ENCODE measurements at regions not wholly inside any gene's neighbourhood (a gene's known extent, or its start where the extent isn't known, plus 50 kb on each side); places are given as distances from the start of the nearest gene placed in this dataset.

- DNase-seq (ENCODE audit: low read depth in 4 of 4, low spot score in 1 of 4): no peak
Measured at GRCh38 chr4:30281986-30282385, 438.2 kb upstream of the PCDH7 start.

GRCh38 chr4:30283336-30283735 is 436.8 kb upstream of the PCDH7 start:
- DNase-seq (ENCODE audit: low read depth in 4 of 4, low spot score in 1 of 4): no peak

DNA sequence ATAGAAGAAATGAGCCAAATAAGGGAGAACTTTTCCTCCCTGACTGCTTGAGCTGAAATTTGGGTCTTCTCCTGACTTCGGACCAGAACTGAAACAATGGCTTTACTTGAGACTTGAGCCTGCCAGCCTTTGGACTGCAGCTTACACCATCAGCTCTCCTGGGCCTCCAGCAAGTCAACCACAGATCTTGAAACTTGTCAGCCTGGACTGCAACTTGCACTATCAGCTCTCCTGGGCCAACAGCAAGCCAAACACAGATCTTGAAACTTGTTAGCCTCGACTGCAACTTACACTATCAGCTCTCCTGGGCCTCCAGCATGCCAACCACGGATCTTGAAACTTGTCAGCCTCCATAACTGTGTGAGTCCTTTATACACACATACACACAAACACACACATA is 425.9 kb upstream of the PCDH7 start:
- DNase-seq (ENCODE audit: low read depth in 4 of 4, low spot score in 1 of 4): no peak

DNA sequence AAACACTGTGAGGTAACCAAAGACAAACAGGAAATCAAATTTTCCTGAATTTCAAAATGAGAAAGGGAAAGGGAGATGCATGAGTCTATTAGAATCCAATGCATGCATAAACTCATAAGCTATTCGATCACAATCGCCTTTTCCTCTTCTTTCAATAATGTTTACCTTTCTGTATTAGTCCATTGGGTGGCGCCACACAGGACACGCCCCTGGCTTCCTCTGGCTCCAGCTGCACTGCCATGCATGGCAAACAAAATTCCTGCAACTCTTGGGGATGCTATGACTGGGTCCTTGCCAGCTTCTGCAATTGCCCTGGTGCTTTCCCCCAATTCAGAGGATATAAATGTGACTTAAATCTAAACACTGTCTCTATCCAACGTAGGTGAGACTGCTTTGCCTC is 424.5 kb upstream of the PCDH7 start:
- no peak for DNase-seq (ENCODE audit: low read depth in 4 of 4, low spot score in 1 of 4)

GRCh38 chr4:30314001-30314400 is 406.2 kb upstream of the PCDH7 start:
- DNase-seq (ENCODE audit: low read depth in 4 of 4, low spot score in 1 of 4): no peak

DNA sequence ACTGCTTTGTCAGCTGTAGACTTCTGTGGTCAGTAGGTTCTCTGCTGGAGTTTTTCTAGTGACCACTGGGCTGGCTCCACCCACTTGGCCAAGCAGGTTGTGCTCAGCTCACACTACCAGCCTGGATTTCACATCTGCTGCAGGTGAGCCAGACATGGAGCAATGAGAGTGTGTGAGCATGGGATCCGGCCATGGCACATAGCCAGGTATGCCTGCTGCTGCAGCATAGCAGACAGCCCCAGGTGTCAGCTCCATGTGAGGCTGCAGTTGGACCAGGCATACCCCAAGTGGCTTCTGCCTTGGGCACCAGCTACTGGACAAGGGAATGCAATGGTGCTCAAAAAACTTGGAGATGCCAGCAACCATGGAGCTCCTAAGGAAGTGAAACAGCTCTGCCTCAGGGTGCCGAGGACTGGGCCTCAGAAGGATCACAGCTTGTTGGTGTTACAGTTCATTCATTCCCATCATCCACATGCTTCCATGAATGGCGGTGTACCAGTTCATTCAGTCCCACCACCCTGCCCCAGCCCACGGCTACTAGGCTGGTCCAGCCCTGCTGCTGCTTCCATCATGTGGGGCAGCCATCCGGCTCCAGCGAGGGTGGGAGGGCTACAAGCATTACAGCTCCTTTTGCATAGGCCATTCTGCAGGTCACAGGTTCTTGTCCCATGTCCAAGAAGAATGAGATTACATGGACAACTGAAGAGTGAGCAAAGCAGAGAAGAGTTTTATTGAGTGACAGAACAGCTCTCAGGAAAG is 389.1 kb upstream of the PCDH7 start:
- DNase-seq (ENCODE audit: low read depth in 4 of 4, low spot score in 1 of 4): no peak

DNA sequence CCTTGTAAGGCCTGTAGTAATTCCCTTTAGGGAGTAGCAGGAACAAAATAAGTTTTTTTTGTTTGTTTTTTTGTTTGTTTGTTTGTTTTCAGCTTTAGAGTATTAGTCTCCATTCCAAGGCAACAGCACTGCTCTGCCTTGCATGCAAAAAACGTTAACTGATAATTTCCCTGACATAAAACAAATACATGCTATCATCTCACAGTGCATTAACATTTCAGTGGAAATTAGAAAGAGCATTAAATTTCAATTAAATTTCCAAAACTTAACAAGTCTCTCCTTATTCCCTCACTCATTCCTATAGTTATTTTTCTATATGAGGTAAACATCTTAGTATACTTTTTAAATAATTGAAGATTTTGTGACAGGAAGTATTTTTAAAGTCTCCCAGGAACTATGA is 378.4 kb upstream of the PCDH7 start:
- DNase-seq (ENCODE audit: low read depth in 4 of 4, low spot score in 1 of 4): no peak

GRCh38 chr4:30350288-30350687 is 369.9 kb upstream of the PCDH7 start:
- no peak for DNase-seq (ENCODE audit: low read depth in 4 of 4, low spot score in 1 of 4)

GRCh38 chr4:30354605-30355004 is 365.6 kb upstream of the PCDH7 start:
- DNase-seq (ENCODE audit: low read depth in 4 of 4, low spot score in 1 of 4): no peak

DNA sequence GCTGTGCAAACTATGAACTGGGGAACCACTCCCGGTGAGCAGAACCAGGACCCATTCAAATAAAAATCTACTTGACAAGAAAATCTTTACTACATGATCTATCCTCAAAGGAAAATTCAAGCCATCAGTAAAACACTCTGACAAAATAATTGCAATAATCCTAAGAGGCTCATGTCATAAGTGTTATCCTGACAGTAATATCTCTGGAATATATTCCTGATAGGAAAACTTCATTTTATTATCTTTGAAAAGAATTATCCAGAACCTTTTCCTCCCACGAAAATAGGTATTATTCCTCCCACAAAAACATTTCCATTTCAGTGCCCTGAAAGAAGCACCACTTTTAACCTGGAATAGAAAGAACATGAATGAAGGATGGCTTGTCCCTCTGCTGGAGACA is 357.7 kb upstream of the PCDH7 start:
- no peak for DNase-seq (ENCODE audit: low read depth in 4 of 4, low spot score in 1 of 4)

DNA sequence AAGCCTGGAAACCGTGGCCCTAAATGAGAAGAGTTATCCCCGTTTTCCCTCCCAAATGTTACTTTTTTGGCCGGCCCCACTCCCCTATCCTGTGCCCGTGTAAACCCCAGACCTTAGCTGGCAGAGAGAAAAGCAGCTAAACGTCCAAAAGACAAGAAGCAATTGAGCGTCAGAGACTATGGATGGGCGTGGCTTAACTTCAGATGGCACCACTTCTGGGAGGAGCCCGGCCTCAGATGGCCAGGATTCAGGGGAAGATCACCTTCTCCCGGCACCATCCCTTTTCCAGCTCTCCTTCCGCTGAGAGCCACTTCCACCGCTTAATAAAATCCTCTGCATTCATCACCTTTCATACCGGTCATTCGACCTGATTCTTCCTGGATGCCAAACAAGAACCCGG is 350.1 kb upstream of the PCDH7 start:
- no peak for DNase-seq (ENCODE audit: low read depth in 4 of 4, low spot score in 1 of 4)

DNA sequence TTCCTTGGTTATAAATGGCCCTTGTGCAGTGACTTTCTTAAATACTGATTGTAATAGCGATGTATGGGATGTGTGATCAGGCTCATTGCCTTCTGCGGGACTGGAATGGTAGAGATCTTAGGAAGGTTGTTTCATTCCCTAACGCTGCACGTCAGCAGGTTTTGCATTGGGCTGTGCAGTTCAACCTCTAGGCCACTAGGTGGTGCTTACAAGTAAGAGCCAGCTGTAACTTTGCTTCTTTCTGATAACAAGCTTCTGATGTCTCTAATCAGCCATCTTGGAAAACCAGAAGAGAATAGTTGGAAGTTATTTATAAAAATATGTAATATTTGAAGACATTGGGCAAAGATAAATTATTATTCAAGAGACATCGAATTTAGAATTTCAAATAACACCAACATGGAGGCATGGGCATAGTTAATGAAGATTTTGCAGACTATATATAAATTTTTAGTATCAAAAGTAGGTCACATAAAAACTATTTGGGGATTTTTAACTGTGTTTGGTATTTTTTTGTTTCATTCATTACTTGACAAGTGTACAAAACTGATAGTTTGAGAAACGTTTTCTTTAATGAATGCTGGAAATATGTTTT is 339.7 kb upstream of the PCDH7 start:
- peak in 1 of 4 experiments; percentile 1 for DNase-seq (ENCODE audit: low read depth in 4 of 4, low spot score in 1 of 4)

- DNase-seq (ENCODE audit: low read depth in 4 of 4, low spot score in 1 of 4): no peak
Measured at GRCh38 chr4:30385650-30386049, 334.5 kb upstream of the PCDH7 start.

DNA sequence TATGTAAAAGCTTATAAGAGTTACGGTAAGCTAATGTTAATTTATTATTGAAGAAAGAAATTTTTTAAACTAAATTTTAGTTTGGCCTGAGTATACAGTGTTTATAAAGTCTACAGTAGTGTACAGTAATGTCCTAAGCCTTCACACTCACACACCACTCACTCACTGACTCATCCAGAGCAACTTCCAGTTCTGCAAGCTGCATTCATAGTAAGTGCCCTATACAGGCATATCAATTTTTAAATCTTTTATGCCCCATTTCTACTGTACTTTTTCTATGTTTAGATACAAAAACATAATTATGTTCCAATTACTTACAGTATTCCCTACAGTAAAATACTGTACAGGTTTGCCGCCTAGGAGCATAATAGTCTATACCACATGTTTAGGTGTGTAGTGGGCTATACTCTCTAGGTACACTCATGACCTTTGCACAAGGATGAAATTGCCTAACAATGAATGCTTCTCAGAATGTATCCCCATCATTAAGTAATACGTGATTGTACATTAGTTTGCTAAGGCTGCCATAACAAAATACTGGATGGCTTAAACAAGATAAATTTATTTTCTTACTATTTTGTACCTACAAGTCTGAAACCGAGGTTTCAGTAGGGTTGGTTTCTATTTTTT is 333.8 kb upstream of the PCDH7 start:
- no peak for DNase-seq (ENCODE audit: low read depth in 4 of 4, low spot score in 1 of 4)

DNA sequence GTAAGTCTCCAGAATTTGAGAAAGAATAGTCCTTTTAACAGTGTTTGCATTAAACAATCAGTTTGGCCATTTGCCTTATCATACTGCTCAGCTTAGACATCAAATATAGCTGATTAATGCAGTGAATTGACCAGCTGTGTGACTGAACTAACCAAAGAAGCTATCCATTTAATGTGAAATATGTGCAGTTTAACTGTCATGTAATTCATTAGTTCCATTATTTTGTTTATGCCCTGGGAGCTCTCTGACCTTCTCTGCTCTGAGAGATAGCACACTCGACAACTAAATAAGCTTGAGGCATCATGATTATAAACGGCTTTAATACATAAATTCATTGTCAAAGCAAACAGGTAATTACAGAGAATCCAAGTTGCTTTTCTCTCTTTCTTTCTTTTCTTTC is 324.3 kb upstream of the PCDH7 start:
- no peak for DNase-seq (ENCODE audit: low read depth in 4 of 4, low spot score in 1 of 4)

DNA sequence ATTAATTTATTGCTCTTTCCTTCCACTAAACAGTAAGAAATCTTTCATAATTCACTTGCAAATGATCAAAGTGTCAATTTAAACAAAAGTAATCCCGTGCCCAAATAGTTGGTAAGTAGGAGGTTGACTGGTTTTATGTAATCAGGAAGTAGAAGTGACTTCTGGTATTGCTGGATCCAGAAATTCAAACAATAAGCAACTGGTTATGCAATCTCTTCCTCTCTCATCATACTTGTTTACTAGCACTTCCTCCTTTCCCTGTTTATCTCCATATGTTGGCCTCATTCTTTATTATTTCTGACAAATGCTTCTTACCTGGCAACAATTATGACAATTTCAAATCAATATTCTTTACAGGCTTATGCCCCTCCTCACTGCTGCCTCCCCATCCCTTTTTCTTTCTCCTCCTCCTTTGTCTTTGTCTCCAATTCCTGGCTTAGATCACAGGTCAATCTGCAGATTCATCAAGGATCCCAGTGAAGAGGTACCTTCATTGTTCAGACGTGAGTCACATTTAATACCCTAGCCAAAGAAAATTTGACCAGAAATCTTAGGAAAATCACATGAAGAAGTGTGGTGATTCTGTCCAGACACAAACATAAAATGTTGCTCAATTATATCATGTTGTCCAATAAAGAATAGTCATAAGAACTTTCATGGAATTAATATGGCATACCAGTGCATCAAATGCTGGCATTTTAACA is 323.2 kb upstream of the PCDH7 start:
- DNase-seq (ENCODE audit: low read depth in 4 of 4, low spot score in 1 of 4): no peak

DNA sequence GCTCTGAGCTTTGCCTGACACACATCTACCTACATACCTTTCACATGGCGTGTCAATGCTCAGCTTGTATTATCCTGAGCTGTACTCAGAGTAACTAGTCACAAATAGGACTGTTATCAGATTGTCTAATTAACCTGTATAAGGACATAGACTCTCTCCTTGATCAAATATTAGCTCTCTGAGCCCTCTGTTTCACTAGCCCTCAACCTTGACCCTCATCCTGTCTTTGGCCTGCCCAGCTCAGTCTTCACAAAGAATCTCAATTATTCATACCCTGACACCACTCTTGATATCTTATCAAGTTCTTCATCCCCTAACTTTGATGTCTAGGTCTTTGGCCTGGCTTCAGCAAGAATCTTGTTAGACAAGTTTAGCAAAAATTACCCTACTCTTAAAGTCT is 320.7 kb upstream of the PCDH7 start:
- no peak for DNase-seq (ENCODE audit: low read depth in 4 of 4, low spot score in 1 of 4)

DNA sequence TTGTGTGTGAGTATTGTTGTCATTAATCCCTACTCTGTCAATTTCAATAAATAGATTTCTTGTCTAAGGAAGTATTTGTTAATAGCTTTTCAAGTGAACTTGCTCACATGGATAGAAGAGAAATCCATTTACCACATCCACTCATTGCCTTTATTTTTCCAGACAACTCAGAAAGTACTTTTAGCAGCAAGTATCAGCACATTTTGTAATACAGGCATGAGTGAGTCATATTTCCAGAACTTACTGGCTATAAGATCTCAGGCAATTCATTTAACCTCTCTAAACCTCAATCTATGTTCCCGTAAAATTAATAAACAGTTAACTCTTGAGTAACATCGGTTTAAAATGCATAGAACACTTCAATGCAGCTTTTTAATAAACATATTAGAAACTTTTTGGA is 317.9 kb upstream of the PCDH7 start:
- DNase-seq (ENCODE audit: low read depth in 4 of 4, low spot score in 1 of 4): no peak

DNA sequence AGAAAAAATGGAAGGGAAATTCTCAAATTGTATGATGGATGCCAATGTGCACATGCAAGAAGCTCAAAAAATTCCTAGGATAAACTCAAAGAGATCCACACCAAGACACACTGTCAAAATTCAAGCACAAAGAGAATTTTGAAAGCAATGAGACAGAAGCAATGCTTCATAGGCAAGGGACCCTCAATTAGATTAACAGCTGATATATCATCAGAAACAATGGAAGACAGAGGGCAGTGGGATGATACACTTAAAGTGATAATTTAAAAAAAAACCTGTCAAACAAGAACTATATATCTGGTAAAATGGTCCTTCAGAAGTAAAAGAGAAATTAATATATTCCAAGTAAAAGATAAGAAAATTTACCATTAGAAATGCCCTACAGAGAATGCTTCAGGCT is 306.3 kb upstream of the PCDH7 start:
- DNase-seq (ENCODE audit: low read depth in 4 of 4, low spot score in 1 of 4): no peak

GRCh38 chr4:30416547-30416946 is 303.6 kb upstream of the PCDH7 start:
- DNase-seq (ENCODE audit: low read depth in 4 of 4, low spot score in 1 of 4): no peak

GRCh38 chr4:30427932-30428331 is 292.2 kb upstream of the PCDH7 start:
- no peak for DNase-seq (ENCODE audit: low read depth in 4 of 4, low spot score in 1 of 4)

Measured in stimulated activated CD4-positive, alpha-beta T cell treated with anti-CD3 and anti-CD28 coated beads, Interleukin-1b, Interleukin-23, amount 100 ng/mL, for 24 hours (primary cell).